ENCODE measurements at regions not wholly inside any gene's neighbourhood (a gene's known extent, or its start where the extent isn't known, plus 50 kb on each side); places are given as distances from the start of the nearest gene placed in this dataset.

GRCh38 chr20:57813509-57814269 lies 103.9 kb upstream of the PMEPA1 start:
- no peak for TF ChIP-seq CTCF (conservative IDR thresholded peaks at IDR 0.05; ENCODE audit: low read depth, low read length)
- no peak for TF ChIP-seq EZH2 (IDR thresholded peaks at IDR 0.05; ENCODE audit: borderline replicate concordance, low read depth, low read length, poor library complexity, severe bottlenecking)
